ENCODE measurements at regions not wholly inside any gene's neighbourhood (a gene's known extent, or its start where the extent isn't known, plus 50 kb on each side); places are given as distances from the start of the nearest gene placed in this dataset.

- TF ChIP-seq ZNF274 (IDR thresholded peaks at IDR 0.05; ENCODE audit: low read depth, low read length) (no peak), YY1 (IDR thresholded peaks at IDR 0.05; ENCODE audit: insufficient read depth, insufficient read length) (no peak), SUZ12 (IDR thresholded peaks at IDR 0.05; ENCODE audit: extremely low read depth, insufficient read depth, insufficient read length) (no peak)
Measured at GRCh38 chr2:144006139-144006538, 513.8 kb downstream of the ZEB2 start.

Data from NT2/D1 (cell line).